ENCODE measurements at regions not wholly inside any gene's neighbourhood (a gene's known extent, or its start where the extent isn't known, plus 50 kb on each side); places are given as distances from the start of the nearest gene placed in this dataset.
"Not testable (repeated sequence)": the region's sequence is repeated elsewhere in the genome, so short reads cannot be mapped to it uniquely, and the experiment has no call there.

GRCh38 chr5:33205727-33206410 lies 234.9 kb upstream of the TARS1 start:
- no peak for TF ChIP-seq CTCF (IDR thresholded peaks at IDR 0.05; ENCODE audit: borderline replicate concordance, control extremely low read depth, extremely low read depth, insufficient read depth, missing control alignments)
- no peak for DNase-seq (ENCODE audit: low spot score)
- in situ Hi-C loops (cut with MboI; ENCODE audit: low sequenced_read_pairs, unreplicated experiment), result no loop called here

- no peak for DNase-seq (ENCODE audit: low spot score)
- TF ChIP-seq CTCF (IDR thresholded peaks at IDR 0.05; ENCODE audit: borderline replicate concordance, control extremely low read depth, extremely low read depth, insufficient read depth, missing control alignments), result no peak
- in situ Hi-C loops (cut with MboI; ENCODE audit: low sequenced_read_pairs, unreplicated experiment), result no loop called here
Observed at GRCh38 chr5:33206962-33207506, 233.7 kb upstream of the TARS1 start.

- no peak for DNase-seq (ENCODE audit: low spot score)
- in situ Hi-C loops (cut with MboI; ENCODE audit: low sequenced_read_pairs, unreplicated experiment), result no loop called here
- TF ChIP-seq CTCF (IDR thresholded peaks at IDR 0.05; ENCODE audit: borderline replicate concordance, control extremely low read depth, extremely low read depth, insufficient read depth, missing control alignments), result no peak
Observed at GRCh38 chr5:33209252-33209651, 231.5 kb upstream of the TARS1 start.

- DNase-seq (ENCODE audit: low spot score); in situ Hi-C loops (cut with MboI; ENCODE audit: low sequenced_read_pairs, unreplicated experiment): not testable (repeated sequence)
Observed at GRCh38 chr5:33210221-33210620, 230.5 kb upstream of the TARS1 start.

- DNase-seq (ENCODE audit: low spot score), result no peak
- TF ChIP-seq CTCF (IDR thresholded peaks at IDR 0.05; ENCODE audit: borderline replicate concordance, control extremely low read depth, extremely low read depth, insufficient read depth, missing control alignments), result no peak
- in situ Hi-C loops (cut with MboI; ENCODE audit: low sequenced_read_pairs, unreplicated experiment), result no loop called here
Observed at GRCh38 chr5:33210978-33211377, 229.8 kb upstream of the TARS1 start.

- TF ChIP-seq CTCF (IDR thresholded peaks at IDR 0.05; ENCODE audit: borderline replicate concordance, control extremely low read depth, extremely low read depth, insufficient read depth, missing control alignments), result no peak
- in situ Hi-C loops (cut with MboI; ENCODE audit: low sequenced_read_pairs, unreplicated experiment), result no loop called here
- no peak for DNase-seq (ENCODE audit: low spot score)
Observed at GRCh38 chr5:33212439-33212838, 228.3 kb upstream of the TARS1 start.

GRCh38 chr5:33212900-33213299 lies 227.9 kb upstream of the TARS1 start:
- no peak for TF ChIP-seq CTCF (IDR thresholded peaks at IDR 0.05; ENCODE audit: borderline replicate concordance, control extremely low read depth, extremely low read depth, insufficient read depth, missing control alignments)
- in situ Hi-C loops (cut with MboI; ENCODE audit: low sequenced_read_pairs, unreplicated experiment), result no loop called here
- no peak for DNase-seq (ENCODE audit: low spot score)
